ENCODE measurements at regions not wholly inside any gene's neighbourhood (a gene's known extent, or its start where the extent isn't known, plus 50 kb on each side); places are given as distances from the start of the nearest gene placed in this dataset.
"Not testable (repeated sequence)": the region's sequence is repeated elsewhere in the genome, so short reads cannot be mapped to it uniquely, and the experiment has no call there.

GRCh38 chr3:154919226-154919625 is 160.9 kb upstream of the MME start:
- in situ Hi-C loops (cut with MboI; ENCODE audit: low sequenced_read_pairs), result no loop called here
- no peak for DNase-seq (ENCODE audit: low spot score in 2 of 2)
- H3K9me3 ChIP-seq, result no peaks in the 10 kb centered on the region
- H3K27me3 ChIP-seq (ENCODE audit: low read depth), result no peaks in the 10 kb centered on the region
- no peaks in the 10 kb centered on the region for H3K36me3 ChIP-seq (replicated peaks)
- no peak overlapping the region for H3K4me3 ChIP-seq
- no peaks in the 10 kb centered on the region for H3K4me1 ChIP-seq

- no peaks in the 10 kb centered on the region; the same call in 1 of the 2 replicates for H3K4me1 ChIP-seq
- no peak overlapping the region for H3K4me3 ChIP-seq
- DNase-seq (ENCODE audit: low spot score in 2 of 2), result peak in 1 of 2 experiments; percentile 42
- H3K36me3 ChIP-seq (replicated peaks), result no peaks in the 10 kb centered on the region
- in situ Hi-C loops (cut with MboI; ENCODE audit: low sequenced_read_pairs), result no loop called here
- H3K9me3 ChIP-seq, result no peaks in the 10 kb centered on the region
- H3K27me3 ChIP-seq (ENCODE audit: low read depth), result no peaks in the 10 kb centered on the region
These were observed 175.8 kb upstream of the MME start for GRCh38 chr3:154904328-154904727.

GRCh38 chr3:154902495-154902894 is 177.6 kb upstream of the MME start:
- in situ Hi-C loops (cut with MboI; ENCODE audit: low sequenced_read_pairs); H3K9me3 ChIP-seq; H3K4me3 ChIP-seq; H3K27me3 ChIP-seq (ENCODE audit: low read depth); DNase-seq (ENCODE audit: low spot score in 2 of 2); H3K4me1 ChIP-seq; H3K36me3 ChIP-seq (replicated peaks): not testable (repeated sequence)

- no peaks in the 10 kb centered on the region for H3K27me3 ChIP-seq (ENCODE audit: low read depth)
- in situ Hi-C loops (cut with MboI; ENCODE audit: low sequenced_read_pairs), result no loop called here
- DNase-seq (ENCODE audit: low spot score in 2 of 2), result no peak
- no peaks in the 10 kb centered on the region for H3K9me3 ChIP-seq
- H3K4me3 ChIP-seq, result no peak overlapping the region
- no peaks in the 10 kb centered on the region; the same call in 1 of the 2 replicates for H3K4me1 ChIP-seq
- H3K36me3 ChIP-seq (replicated peaks), result no peaks in the 10 kb centered on the region
These were observed 178.8 kb upstream of the MME start for GRCh38 chr3:154901278-154901677.

GRCh38 chr3:154900816-154901215 is 179.3 kb upstream of the MME start:
- no peaks in the 10 kb centered on the region; the same call in 1 of the 2 replicates for H3K4me1 ChIP-seq
- DNase-seq (ENCODE audit: low spot score in 2 of 2), result no peak
- H3K4me3 ChIP-seq, result no peak overlapping the region
- H3K27me3 ChIP-seq (ENCODE audit: low read depth), result no peaks in the 10 kb centered on the region
- H3K9me3 ChIP-seq, result no peaks in the 10 kb centered on the region
- no peaks in the 10 kb centered on the region for H3K36me3 ChIP-seq (replicated peaks)
- in situ Hi-C loops (cut with MboI; ENCODE audit: low sequenced_read_pairs), result no loop called here

- DNase-seq (ENCODE audit: low spot score in 2 of 2), result peak in 1 of 2 experiments; percentile 53
- no peaks in the 10 kb centered on the region for H3K36me3 ChIP-seq (replicated peaks)
- H3K27me3 ChIP-seq (ENCODE audit: low read depth), result no peaks in the 10 kb centered on the region
- in situ Hi-C loops (cut with MboI; ENCODE audit: low sequenced_read_pairs), result no loop called here
- no peaks in the 10 kb centered on the region; the same call in 1 of the 2 replicates for H3K4me1 ChIP-seq
- no peaks in the 10 kb centered on the region for H3K9me3 ChIP-seq
- no peak overlapping the region for H3K4me3 ChIP-seq
These were observed 181.2 kb upstream of the MME start for GRCh38 chr3:154898916-154899315.

- Histone ChIP-seq H3K27me3 (ENCODE audit: low read depth) (no peaks in the 10 kb centered on the region), H3K36me3 (replicated peaks) (no peaks in the 10 kb centered on the region), H3K9me3 (no peaks in the 10 kb centered on the region), H3K4me1 (no peaks in the 10 kb centered on the region; the same call in 1 of the 2 replicates), H3K4me3 (no peak overlapping the region)
- in situ Hi-C loops (cut with MboI; ENCODE audit: low sequenced_read_pairs), result no loop called here
- DNase-seq (ENCODE audit: low spot score in 2 of 2), result no peak
These were observed 181.7 kb upstream of the MME start for GRCh38 chr3:154898443-154898842.

- DNase-seq (ENCODE audit: low spot score in 2 of 2), result no peak
- H3K4me1 ChIP-seq, result no peaks in the 10 kb centered on the region
- in situ Hi-C loops (cut with MboI; ENCODE audit: low sequenced_read_pairs), result no loop called here
- no peaks in the 10 kb centered on the region for H3K9me3 ChIP-seq
- no peaks in the 10 kb centered on the region for H3K27me3 ChIP-seq (ENCODE audit: low read depth)
- no peak overlapping the region for H3K4me3 ChIP-seq
- H3K36me3 ChIP-seq (replicated peaks), result no peaks in the 10 kb centered on the region
These were observed 186.3 kb upstream of the MME start for GRCh38 chr3:154893813-154894212.

- Histone ChIP-seq H3K36me3 (replicated peaks) (no peaks in the 10 kb centered on the region), H3K9me3 (no peaks in the 10 kb centered on the region), H3K27me3 (ENCODE audit: low read depth) (no peaks in the 10 kb centered on the region), H3K4me3 (no peak overlapping the region), H3K4me1 (no peaks in the 10 kb centered on the region)
- no peak for DNase-seq (ENCODE audit: low spot score in 2 of 2)
- in situ Hi-C loops (cut with MboI; ENCODE audit: low sequenced_read_pairs), result no loop called here
These were observed 190.9 kb upstream of the MME start for GRCh38 chr3:154889227-154889634.

GRCh38 chr3:154887869-154888268 is 192.2 kb upstream of the MME start:
- no peak overlapping the region for H3K4me3 ChIP-seq
- no peaks in the 10 kb centered on the region for H3K27me3 ChIP-seq (ENCODE audit: low read depth)
- in situ Hi-C loops (cut with MboI; ENCODE audit: low sequenced_read_pairs), result no loop called here
- no peaks in the 10 kb centered on the region for H3K36me3 ChIP-seq (replicated peaks)
- DNase-seq (ENCODE audit: low spot score in 2 of 2), result no peak
- H3K9me3 ChIP-seq, result no peaks in the 10 kb centered on the region
- no peaks in the 10 kb centered on the region for H3K4me1 ChIP-seq

GRCh38 chr3:154886437-154886836 is 193.7 kb upstream of the MME start:
- no peaks in the 10 kb centered on the region for H3K36me3 ChIP-seq (replicated peaks)

GRCh38 chr3:154885418-154885817 is 194.7 kb upstream of the MME start:
- in situ Hi-C loops (cut with MboI; ENCODE audit: low sequenced_read_pairs), result no loop called here
- no peaks in the 10 kb centered on the region for H3K36me3 ChIP-seq (replicated peaks)
- DNase-seq (ENCODE audit: low spot score in 2 of 2), result no peak
- H3K9me3 ChIP-seq, result no peaks in the 10 kb centered on the region
- H3K4me3 ChIP-seq, result no peak overlapping the region
- H3K27me3 ChIP-seq (ENCODE audit: low read depth), result no peaks in the 10 kb centered on the region
- no peaks in the 10 kb centered on the region for H3K4me1 ChIP-seq

More at GRCh38 chr3:154886437-154886836, 193.7 kb upstream of the MME start:
- H3K4me1 ChIP-seq, result no peaks in the 10 kb centered on the region
- H3K27me3 ChIP-seq (ENCODE audit: low read depth), result no peaks in the 10 kb centered on the region
- no peak overlapping the region for H3K4me3 ChIP-seq
- no peak for DNase-seq (ENCODE audit: low spot score in 2 of 2)
- no peaks in the 10 kb centered on the region for H3K9me3 ChIP-seq
- in situ Hi-C loops (cut with MboI; ENCODE audit: low sequenced_read_pairs), result no loop called here

GRCh38 chr3:154884952-154885351 is 195.2 kb upstream of the MME start:
- Histone ChIP-seq H3K36me3 (replicated peaks) (no peaks in the 10 kb centered on the region), H3K4me3 (no peak overlapping the region), H3K4me1 (no peaks in the 10 kb centered on the region), H3K9me3 (no peaks in the 10 kb centered on the region), H3K27me3 (ENCODE audit: low read depth) (no peaks in the 10 kb centered on the region)
- in situ Hi-C loops (cut with MboI; ENCODE audit: low sequenced_read_pairs), result no loop called here
- no peak for DNase-seq (ENCODE audit: low spot score in 2 of 2)

GRCh38 chr3:154875142-154875541 is 205.0 kb upstream of the MME start:
- Histone ChIP-seq H3K27me3 (ENCODE audit: low read depth) (no peaks in the 10 kb centered on the region), H3K4me1 (no peaks in the 10 kb centered on the region), H3K36me3 (replicated peaks) (no peaks in the 10 kb centered on the region), H3K9me3 (no peaks in the 10 kb centered on the region), H3K4me3 (no peak overlapping the region)
- DNase-seq (ENCODE audit: low spot score in 2 of 2), result no peak
- in situ Hi-C loops (cut with MboI; ENCODE audit: low sequenced_read_pairs), result no loop called here

- no peak for DNase-seq (ENCODE audit: low spot score in 2 of 2)
- Histone ChIP-seq H3K4me1 (no peaks in the 10 kb centered on the region), H3K36me3 (replicated peaks) (no peaks in the 10 kb centered on the region), H3K4me3 (no peak overlapping the region), H3K9me3 (no peaks in the 10 kb centered on the region), H3K27me3 (ENCODE audit: low read depth) (no peaks in the 10 kb centered on the region)
- in situ Hi-C loops (cut with MboI; ENCODE audit: low sequenced_read_pairs), result no loop called here
These were observed 207.4 kb upstream of the MME start for GRCh38 chr3:154872696-154873095.

Data from HAP-1 (cell line).